T-helper 2 cell treated with Interferon-gamma antibody and Interleukin-4, amounts not matched to agents 5 μg/mL and 100 μg/mL, for 36 hours (primary cell): ENCODE measurements at regions not wholly inside any gene's neighbourhood (a gene's known extent, or its start where the extent isn't known, plus 50 kb on each side); places are given as distances from the start of the nearest gene placed in this dataset.

Experiments used
- DNase-seq: peaks from one replicate; pipeline ENCODE4 v3.0.0; 2021; ENCODE audit warnings: low spot score
- H3K27ac Mint-ChIP-seq: one replicate; pipeline ENCODE4 v1.8.0; 2021; ENCODE audit warnings: mild to moderate bottlenecking, mixed read lengths
- H3K27me3 Mint-ChIP-seq: one replicate; pipeline ENCODE4 v1.8.0; 2021; ENCODE audit warnings: low read depth, mixed read lengths
- H3K36me3 Mint-ChIP-seq: one replicate; pipeline ENCODE4 v1.8.0; 2021; ENCODE audit warnings: low read depth, mixed read lengths
- H3K4me1 Mint-ChIP-seq: one replicate; pipeline ENCODE4 v1.8.0; 2021; ENCODE audit warnings: low read depth, mixed read lengths
- H3K4me3 Mint-ChIP-seq: one replicate; pipeline ENCODE4 v1.8.0; 2022; ENCODE audit warnings: mild to moderate bottlenecking, moderate library complexity, mixed read lengths
- H3K9me3 Mint-ChIP-seq: one replicate; pipeline ENCODE4 v1.8.0; 2021; ENCODE audit warnings: mixed read lengths

DNA sequence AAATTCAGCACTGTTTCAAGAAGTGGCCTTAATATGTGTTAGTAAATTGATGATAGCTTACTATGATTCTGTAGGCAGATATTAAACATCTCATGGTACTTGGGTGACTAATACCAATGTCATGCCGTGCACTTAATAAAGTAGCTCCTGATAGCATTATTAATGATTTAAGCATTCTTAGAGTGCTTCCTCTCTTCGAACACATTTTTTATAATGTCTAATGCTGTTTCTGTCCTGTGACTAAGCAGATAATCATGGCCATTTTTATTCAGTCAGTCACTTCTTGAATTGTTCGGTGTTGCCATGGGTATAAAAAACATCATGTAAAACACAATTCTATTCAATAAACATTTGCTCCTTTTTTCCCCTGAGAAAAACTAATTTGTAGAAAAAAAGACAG lies 804.6 kb upstream of the ADGRL4 start:
- Mint-ChIP-seq H3K9me3 (peaks cover 35% of the 10 kb centered on the region), H3K27me3 (no peaks in the 10 kb centered on the region), H3K4me1 (no peaks in the 10 kb centered on the region), H3K4me3 (no peak overlapping the region), H3K27ac (no peak overlapping the region), H3K36me3 (no peaks in the 10 kb centered on the region)
- no peak for DNase-seq

DNA sequence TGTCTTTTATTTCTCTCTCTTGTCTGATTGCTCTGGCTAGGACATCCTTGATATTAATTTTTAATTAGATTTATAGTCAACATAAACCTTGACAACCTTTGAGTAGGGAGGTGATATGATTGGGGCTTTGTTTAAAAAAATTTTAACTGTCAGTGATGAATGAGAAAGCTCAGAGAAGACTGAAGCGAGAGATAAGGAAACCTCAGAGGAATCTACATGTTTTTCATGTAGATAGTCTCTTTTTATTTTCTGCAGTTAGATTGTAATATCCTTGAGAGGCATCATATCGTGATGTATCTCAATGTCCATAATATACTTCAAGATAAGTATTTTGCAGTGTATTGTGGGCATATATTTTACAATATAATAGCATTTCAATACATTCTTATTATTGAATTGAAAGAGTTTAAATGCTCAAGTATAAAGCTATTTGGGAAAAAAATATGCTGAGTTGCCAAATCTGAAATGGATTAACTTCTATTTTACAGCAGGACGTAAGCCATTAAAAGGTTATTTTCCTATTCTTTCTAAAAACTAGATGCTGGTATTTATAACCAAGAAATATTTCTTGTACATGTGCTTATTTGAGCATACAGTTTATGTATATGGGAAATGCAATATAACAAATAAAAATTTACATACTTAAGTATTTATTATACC lies 802.4 kb upstream of the ADGRL4 start:
- H3K27me3 Mint-ChIP-seq, result no peaks in the 10 kb centered on the region
- no peak overlapping the region for H3K27ac Mint-ChIP-seq
- peaks cover 36% of the 10 kb centered on the region for H3K9me3 Mint-ChIP-seq
- no peak overlapping the region for H3K4me3 Mint-ChIP-seq
- H3K36me3 Mint-ChIP-seq, result no peaks in the 10 kb centered on the region
- H3K4me1 Mint-ChIP-seq, result no peaks in the 10 kb centered on the region
- no peak for DNase-seq

DNA sequence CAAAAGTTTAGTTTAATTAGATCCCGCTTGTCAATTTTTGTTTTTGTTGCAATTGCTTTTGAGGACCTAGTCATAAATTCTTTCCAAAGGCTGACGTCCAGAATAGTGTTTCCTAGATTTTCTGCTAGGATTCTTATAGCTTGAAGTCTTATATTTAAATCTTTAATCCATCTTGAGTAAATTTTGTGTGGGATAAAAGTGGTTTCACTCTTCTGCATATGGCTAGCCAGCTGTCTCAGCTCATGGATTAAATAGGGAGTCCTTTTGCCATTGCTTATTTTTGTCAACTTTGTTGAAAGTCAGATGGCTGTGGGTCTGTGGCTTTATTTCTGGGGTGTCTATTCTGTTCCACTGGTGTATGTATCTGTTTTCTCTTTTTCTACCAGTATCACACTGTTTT lies 801.3 kb upstream of the ADGRL4 start:
- Mint-ChIP-seq H3K4me3 (no peak overlapping the region), H3K27ac (no peak overlapping the region), H3K4me1 (no peaks in the 10 kb centered on the region), H3K27me3 (no peaks in the 10 kb centered on the region), H3K9me3 (peaks cover 39% of the 10 kb centered on the region), H3K36me3 (no peaks in the 10 kb centered on the region)
- DNase-seq, result no peak

DNA sequence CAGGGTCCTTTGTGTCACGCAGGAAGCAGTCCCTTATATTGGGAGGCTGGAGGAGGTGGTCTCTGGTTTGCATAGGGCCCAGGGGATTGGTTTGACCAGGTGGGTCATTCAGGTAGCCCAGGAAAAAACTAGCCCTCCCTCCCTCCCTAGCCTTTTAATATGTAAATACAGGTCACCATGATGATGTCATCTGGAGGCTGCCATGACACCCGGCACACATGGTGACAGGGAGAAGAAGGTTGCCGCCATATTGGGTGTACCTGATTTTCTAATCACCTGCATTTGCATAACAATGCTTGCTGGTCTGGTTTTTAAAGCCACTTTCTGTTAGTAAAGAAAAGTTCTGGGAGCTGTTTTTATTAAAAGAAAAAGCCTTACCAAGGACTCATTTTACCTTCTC lies 791.0 kb upstream of the ADGRL4 start:
- Mint-ChIP-seq H3K9me3 (peaks cover 32% of the 10 kb centered on the region), H3K4me1 (no peaks in the 10 kb centered on the region), H3K36me3 (no peaks in the 10 kb centered on the region), H3K27ac (no peak overlapping the region), H3K27me3 (no peaks in the 10 kb centered on the region), H3K4me3 (no peak overlapping the region)
- no peak for DNase-seq

DNA sequence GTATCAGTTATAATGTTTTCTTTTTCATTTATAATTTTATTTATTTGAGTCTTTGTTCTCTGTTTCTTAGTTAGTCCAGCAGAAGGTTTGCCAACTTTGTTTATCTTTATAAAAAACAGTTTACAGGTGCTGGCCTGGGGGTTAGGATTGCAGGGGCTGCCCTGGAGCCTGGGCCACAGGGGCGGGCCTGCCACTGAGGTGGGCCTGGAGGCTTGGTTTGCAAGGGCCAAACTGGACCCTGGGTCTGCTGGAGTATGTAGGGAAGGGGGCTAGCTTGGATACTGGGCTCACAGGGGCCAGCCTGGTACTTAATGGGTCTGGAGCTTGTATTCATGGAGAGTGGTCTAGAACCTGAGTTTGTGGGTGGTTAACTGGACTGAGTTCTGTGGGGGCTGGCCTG lies 789.9 kb upstream of the ADGRL4 start:
- H3K9me3 Mint-ChIP-seq, result peaks cover 30% of the 10 kb centered on the region
- DNase-seq, result no peak
- no peaks in the 10 kb centered on the region for H3K4me1 Mint-ChIP-seq
- no peaks in the 10 kb centered on the region for H3K36me3 Mint-ChIP-seq
- no peak overlapping the region for H3K4me3 Mint-ChIP-seq
- H3K27ac Mint-ChIP-seq, result no peak overlapping the region
- no peaks in the 10 kb centered on the region for H3K27me3 Mint-ChIP-seq

DNA sequence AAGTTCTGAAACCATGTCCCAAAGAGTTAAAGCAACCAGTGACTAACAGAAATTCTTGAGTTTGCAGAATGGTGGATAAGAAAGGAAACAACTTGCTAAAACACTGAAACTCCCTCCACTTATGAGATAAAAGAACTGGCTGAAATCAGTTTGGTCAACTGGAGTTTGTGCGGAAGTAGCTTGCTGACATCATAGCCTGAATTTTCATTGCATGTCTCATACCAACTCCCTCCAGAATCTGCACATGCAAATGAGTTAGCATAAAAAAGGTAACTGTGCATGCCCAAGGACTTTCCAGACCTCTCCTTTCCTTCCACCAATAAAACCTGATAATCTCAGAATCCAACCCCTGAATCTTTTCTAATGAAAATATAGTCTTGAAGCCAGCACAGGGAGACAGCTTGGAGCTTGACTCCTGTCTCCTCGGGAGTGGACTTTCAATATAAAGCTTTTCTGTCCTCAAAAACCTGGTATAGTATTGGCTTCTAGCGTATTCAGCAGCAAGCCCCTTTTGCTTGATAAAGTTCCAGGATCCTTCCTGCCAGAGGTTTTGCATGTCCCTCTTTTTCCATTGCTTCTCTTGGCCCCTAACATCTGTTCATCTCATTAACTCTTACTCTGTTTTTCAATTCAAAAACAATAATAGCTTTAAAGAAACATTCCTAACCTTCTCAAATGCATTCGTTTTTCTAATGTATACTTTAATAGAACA lies 785.8 kb upstream of the ADGRL4 start:
- Mint-ChIP-seq H3K9me3 (peaks cover 46% of the 10 kb centered on the region), H3K4me3 (no peak overlapping the region)

DNA sequence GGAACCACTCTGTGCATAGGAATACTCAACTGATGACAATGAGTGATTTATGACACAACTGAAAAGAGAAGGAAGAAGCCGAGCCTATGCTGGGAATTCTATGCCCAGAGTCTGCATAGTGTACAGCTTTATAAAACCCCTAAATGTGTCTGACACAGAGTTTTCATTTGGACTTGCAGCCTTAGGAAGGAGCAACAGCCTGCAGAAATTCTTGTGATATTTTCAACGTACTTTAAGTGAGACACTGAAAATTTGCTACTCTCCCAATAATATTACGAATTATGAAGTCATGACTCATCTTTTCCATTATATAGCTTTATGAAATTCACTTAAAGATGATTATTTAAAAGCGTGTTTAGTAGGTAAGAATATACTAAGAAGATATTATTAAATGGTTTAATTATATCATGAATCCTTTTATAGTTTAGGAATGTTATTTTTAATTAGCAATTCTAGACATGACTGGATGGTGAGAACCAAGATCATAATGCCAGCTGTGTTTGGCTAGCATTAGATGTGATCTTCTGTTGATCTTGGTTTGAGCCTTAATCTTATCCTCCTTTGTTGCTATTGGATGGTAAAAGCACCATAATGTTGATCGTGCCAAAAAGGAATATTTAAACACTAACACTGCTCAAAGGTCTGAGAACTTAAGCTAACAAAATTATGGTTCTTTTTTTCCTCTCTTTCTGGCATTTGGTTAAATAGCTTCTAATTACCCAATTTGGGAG lies 785.1 kb upstream of the ADGRL4 start:
- Mint-ChIP-seq H3K27me3 (no peaks in the 10 kb centered on the region), H3K4me1 (no peaks in the 10 kb centered on the region), H3K4me3 (no peak overlapping the region), H3K9me3 (peaks cover 43% of the 10 kb centered on the region), H3K36me3 (no peaks in the 10 kb centered on the region), H3K27ac (no peak overlapping the region)
- DNase-seq, result no peak

More for the DNA sequence above, 785.8 kb upstream of the ADGRL4 start:
- no peaks in the 10 kb centered on the region for H3K27me3 Mint-ChIP-seq
- no peak overlapping the region for H3K27ac Mint-ChIP-seq
- no peaks in the 10 kb centered on the region for H3K4me1 Mint-ChIP-seq
- DNase-seq, result no peak
- no peaks in the 10 kb centered on the region for H3K36me3 Mint-ChIP-seq

DNA sequence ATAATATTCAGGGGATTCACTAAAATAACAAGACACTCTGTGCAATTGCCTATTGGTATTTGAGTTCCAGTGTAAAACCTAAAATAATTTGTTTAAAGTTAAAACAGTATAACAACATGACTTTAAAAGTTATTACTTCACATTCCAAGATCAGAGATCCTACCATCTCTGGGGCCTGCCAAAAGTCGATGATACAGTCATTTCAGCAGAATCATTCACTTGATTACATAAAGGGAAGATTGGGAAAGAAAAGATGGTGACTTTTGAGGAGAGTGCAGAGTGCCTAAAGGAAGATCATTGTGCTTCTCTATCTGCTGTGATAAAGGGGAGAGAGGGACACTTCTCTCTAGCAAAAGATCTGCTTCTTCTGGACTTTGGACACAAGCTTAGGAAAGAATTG lies 784.4 kb upstream of the ADGRL4 start:
- H3K9me3 Mint-ChIP-seq, result peaks cover 45% of the 10 kb centered on the region
- H3K4me3 Mint-ChIP-seq, result no peak overlapping the region
- no peaks in the 10 kb centered on the region for H3K4me1 Mint-ChIP-seq
- no peak overlapping the region for H3K27ac Mint-ChIP-seq
- no peaks in the 10 kb centered on the region for H3K27me3 Mint-ChIP-seq
- DNase-seq, result no peak
- no peaks in the 10 kb centered on the region for H3K36me3 Mint-ChIP-seq

DNA sequence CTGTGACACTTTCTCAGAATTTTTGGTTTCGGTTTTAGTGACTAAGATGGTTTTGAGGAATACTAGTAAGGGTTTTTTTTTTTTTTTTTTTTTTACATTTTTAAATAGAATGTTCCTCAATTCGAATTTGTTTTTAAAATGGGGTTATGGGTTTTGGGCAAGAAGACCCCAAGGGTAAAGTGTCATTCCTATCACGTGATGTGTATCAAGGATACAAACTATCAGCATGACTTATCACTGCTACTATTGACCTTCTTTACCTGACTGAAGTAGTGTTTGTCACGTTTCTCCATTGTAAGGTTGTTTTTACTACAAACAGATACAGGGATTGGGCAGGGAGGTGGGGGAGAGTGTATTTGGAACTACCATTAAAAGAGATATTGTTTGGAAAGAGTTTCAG lies 781.1 kb upstream of the ADGRL4 start:
- H3K27ac Mint-ChIP-seq, result no peak overlapping the region
- H3K4me1 Mint-ChIP-seq, result no peaks in the 10 kb centered on the region
- no peak for DNase-seq
- H3K4me3 Mint-ChIP-seq, result no peak overlapping the region
- H3K27me3 Mint-ChIP-seq, result no peaks in the 10 kb centered on the region
- H3K9me3 Mint-ChIP-seq, result peaks cover 32% of the 10 kb centered on the region
- H3K36me3 Mint-ChIP-seq, result no peaks in the 10 kb centered on the region

DNA sequence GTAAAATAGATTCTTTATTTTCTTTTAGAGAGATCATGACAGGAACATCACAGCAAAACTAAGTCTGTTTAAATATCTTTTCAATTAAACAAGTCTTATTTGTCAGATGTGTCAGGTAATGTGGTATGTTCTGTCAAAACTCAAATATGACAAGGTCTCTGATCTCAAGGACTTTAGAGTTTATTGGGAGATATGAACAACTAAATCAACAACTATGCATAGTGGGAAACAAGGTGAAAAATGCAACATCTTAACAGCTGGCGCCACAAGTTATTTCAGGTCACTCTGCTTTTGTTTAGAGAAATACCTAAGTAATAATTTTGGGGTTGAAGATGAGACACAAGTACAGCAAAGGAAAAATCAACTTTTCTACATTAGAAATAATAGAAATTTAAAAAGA lies 779.4 kb upstream of the ADGRL4 start:
- no peak overlapping the region for H3K27ac Mint-ChIP-seq
- no peaks in the 10 kb centered on the region for H3K36me3 Mint-ChIP-seq
- H3K4me3 Mint-ChIP-seq, result no peak overlapping the region
- no peaks in the 10 kb centered on the region for H3K4me1 Mint-ChIP-seq
- H3K9me3 Mint-ChIP-seq, result peaks cover 23% of the 10 kb centered on the region
- no peaks in the 10 kb centered on the region for H3K27me3 Mint-ChIP-seq
- no peak for DNase-seq

DNA sequence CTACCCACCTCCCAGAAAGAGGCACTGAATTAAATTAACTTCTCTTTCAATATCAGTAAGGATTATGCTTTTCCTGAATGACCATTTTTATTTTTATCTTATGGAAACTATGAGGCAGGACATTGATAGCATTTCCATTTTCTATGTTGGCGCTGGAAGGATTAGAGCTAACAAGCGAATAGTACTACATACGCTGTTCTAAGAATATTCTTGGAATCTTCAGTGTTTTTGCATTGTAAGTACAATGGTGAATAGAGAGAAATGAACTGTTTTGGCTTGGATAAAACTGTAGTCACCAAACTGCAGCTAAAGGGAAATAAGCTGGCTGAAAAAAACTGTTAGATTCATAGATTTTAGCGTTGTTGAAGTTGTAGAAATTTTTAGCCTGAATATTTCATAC lies 779.0 kb upstream of the ADGRL4 start:
- Mint-ChIP-seq H3K4me1 (no peaks in the 10 kb centered on the region), H3K27ac (no peak overlapping the region), H3K4me3 (no peak overlapping the region), H3K9me3 (peaks cover 21% of the 10 kb centered on the region), H3K27me3 (no peaks in the 10 kb centered on the region), H3K36me3 (no peaks in the 10 kb centered on the region)
- no peak for DNase-seq

DNA sequence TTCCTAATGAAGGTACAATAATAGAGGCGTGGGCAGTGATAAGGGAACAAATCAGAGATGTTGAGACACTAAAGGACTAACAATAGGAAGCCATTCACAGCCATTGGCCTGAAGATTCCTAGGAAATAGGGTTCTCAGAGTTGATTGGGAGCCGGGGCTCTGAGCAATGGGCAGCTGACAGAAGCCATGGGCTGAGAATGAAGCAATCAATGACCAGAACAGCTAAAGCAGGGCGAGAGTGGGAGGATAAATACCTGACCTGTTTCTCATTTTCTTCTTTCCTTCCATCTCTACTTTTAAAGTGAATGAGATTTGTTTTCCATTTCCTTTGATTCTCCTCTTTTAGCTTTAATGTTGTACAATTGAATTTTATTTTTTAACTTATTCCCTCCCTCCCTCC lies 774.7 kb upstream of the ADGRL4 start:
- peaks cover 8% of the 10 kb centered on the region for H3K9me3 Mint-ChIP-seq
- no peaks in the 10 kb centered on the region for H3K36me3 Mint-ChIP-seq
- H3K27ac Mint-ChIP-seq, result no peak overlapping the region
- H3K27me3 Mint-ChIP-seq, result no peaks in the 10 kb centered on the region
- DNase-seq, result no peak
- H3K4me1 Mint-ChIP-seq, result no peaks in the 10 kb centered on the region
- no peak overlapping the region for H3K4me3 Mint-ChIP-seq

DNA sequence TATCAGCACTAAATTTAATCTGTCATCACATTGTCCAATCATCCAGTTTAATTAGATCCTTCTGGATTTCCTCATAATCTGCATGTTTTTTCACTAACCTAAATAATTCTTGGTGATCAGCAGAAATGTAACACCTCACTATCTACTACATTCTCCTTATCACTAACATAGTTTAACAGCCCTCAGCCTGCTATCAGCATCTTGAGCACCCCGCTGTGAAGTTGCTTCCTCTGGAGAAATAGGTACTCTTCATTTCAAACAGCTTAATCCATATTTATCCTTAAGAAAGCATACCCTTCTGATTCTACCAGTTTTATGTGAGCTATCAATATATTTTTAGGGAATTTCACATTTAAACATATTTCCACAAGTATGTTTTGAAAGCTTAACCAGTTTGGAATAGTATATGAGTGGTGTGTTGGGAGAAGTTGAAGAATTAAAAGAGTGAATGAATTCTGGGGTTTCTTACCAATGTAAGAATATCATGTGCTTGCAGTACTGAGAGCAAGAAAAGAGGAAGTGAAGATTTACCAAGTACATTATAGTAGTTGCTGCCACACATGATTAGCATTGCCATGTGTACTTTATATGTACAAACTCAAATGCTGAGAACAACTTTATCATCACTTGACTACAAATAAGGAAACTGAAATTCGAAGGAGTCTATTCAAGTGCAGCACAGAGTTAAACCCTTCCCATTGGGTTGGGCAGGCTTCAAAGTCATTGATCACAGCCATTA lies 771.1 kb upstream of the ADGRL4 start:
- DNase-seq, result no peak
- Mint-ChIP-seq H3K27ac (no peak overlapping the region), H3K4me3 (no peak overlapping the region), H3K27me3 (no peaks in the 10 kb centered on the region), H3K4me1 (no peaks in the 10 kb centered on the region), H3K36me3 (no peaks in the 10 kb centered on the region), H3K9me3 (peaks cover 4% of the 10 kb centered on the region)

DNA sequence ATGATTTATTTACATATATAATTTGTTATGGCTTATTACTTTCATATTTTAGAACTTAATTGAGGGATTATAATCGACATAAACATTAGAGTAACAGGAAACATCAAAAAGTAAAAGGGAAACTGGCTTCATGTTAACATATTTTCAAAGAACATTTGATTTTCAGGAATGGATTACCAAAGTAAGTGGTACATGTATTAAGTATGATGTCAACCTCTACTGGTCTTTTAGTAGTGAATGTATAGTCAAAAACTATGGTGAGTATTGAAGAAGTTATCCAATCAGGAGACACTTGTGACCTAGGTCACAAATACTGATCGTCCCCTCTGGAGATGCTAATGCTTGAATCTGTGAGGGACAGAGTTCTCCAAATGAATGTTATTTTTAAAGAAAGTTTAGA lies 768.9 kb upstream of the ADGRL4 start:
- Mint-ChIP-seq H3K27ac (no peak overlapping the region), H3K36me3 (no peaks in the 10 kb centered on the region), H3K4me1 (no peaks in the 10 kb centered on the region), H3K27me3 (no peaks in the 10 kb centered on the region), H3K9me3 (peaks cover 4% of the 10 kb centered on the region), H3K4me3 (no peak overlapping the region)
- DNase-seq, result no peak
